ENCODE measurements at regions not wholly inside any gene's neighbourhood (a gene's known extent, or its start where the extent isn't known, plus 50 kb on each side); places are given as distances from the start of the nearest gene placed in this dataset.

DNA sequence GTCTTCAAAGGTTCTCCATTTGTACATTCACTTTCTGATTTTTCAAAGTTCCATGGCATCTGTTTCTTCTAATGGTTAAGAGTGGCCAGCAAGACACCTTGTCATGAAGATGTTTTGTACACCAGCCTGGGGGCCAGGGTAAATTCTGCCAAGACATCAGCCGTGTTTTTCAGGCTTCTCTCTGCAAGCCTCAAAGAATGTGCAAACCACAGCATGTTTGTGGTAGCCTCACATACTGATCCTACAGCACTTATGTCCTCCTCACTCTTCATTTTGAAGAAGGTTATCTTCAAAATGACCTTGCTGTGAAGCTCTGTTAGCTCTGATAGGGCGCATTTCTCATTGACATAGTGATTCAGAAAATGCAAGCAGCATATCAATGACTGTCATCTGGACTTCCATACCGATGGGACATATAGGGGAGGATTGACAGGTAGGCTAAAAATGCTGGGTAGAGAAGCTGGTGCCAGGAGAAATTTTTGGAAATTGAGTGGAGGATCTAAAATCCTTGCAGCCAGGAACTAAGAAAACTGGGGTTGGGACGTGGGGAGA is 59.3 kb upstream of the SPTLC3 start:
- TF ChIP-seq, protein P1, sequence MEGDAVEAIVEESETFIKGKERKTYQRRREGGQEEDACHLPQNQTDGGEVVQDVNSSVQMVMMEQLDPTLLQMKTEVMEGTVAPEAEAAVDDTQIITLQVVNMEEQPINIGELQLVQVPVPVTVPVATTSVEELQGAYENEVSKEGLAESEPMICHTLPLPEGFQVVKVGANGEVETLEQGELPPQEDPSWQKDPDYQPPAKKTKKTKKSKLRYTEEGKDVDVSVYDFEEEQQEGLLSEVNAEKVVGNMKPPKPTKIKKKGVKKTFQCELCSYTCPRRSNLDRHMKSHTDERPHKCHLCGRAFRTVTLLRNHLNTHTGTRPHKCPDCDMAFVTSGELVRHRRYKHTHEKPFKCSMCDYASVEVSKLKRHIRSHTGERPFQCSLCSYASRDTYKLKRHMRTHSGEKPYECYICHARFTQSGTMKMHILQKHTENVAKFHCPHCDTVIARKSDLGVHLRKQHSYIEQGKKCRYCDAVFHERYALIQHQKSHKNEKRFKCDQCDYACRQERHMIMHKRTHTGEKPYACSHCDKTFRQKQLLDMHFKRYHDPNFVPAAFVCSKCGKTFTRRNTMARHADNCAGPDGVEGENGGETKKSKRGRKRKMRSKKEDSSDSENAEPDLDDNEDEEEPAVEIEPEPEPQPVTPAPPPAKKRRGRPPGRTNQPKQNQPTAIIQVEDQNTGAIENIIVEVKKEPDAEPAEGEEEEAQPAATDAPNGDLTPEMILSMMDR (IDR thresholded peaks at IDR 0.05 in 4 of 5, conservative IDR thresholded peaks at IDR 0.05 in 1 of 5), result no peak
- no peak for TF ChIP-seq POLR2A (IDR thresholded peaks at IDR 0.05)
